Stimulated activated naive B cell treated with anti-CD40 and anti-IgM and Interleukin-4, amounts not matched to agents 10 μg/mL and 1 μg/mL and 100 μg/mL, for 72 hours (primary cell): ENCODE measurements at regions not wholly inside any gene's neighbourhood (a gene's known extent, or its start where the extent isn't known, plus 50 kb on each side); places are given as distances from the start of the nearest gene placed in this dataset.

Experiments
- ATAC-seq, 2 donors: fragments of 150-1000 bp; cut with Tn5 transposase; replicated peaks; 2 replicates each; pipeline ENCODE4 v1.10.0; 2021; ENCODE audit warnings: moderate library complexity in 1 of 2
- DNase-seq: peaks from one replicate; pipeline ENCODE4 v3.0.0; 2021
- H3K27ac Mint-ChIP-seq: one replicate; pipeline ENCODE4 v1.8.0; 2022; ENCODE audit warnings: mild to moderate bottlenecking, mixed read lengths
- H3K27me3 Mint-ChIP-seq, 2 donors: one replicate each; pipeline ENCODE4 v1.8.0; 2022; ENCODE audit warnings: mixed read lengths in 2 of 2
- H3K36me3 Mint-ChIP-seq, 2 donors: one replicate each; pipeline ENCODE4 v1.8.0; 2022; ENCODE audit warnings: mixed read lengths in 2 of 2, mild to moderate bottlenecking in 1 of 2
- H3K4me1 Mint-ChIP-seq, 2 donors: one replicate each; pipeline ENCODE4 v1.8.0; 2022; ENCODE audit warnings: mixed read lengths in 2 of 2, mild to moderate bottlenecking in 1 of 2
- H3K4me3 Mint-ChIP-seq, 2 donors: one replicate each; pipeline ENCODE4 v1.8.0; 2022; ENCODE audit warnings: mild to moderate bottlenecking in 2 of 2, mixed read lengths in 2 of 2, moderate library complexity in 1 of 2
- H3K9me3 Mint-ChIP-seq, 2 donors: one replicate each; pipeline ENCODE4 v1.8.0; 2022; ENCODE audit warnings: mixed read lengths in 2 of 2, mild to moderate bottlenecking in 1 of 2

GRCh38 chr13:91078093-91078679 lies 269.3 kb upstream of the MIR17HG start:
- no peaks in the 10 kb centered on the region for H3K4me1 Mint-ChIP-seq
- ATAC-seq (no peak), DNase-seq (no peak)
- H3K36me3 Mint-ChIP-seq, result no peaks in the 10 kb centered on the region
- no peak overlapping the region for H3K27ac Mint-ChIP-seq
- no peaks in the 10 kb centered on the region for H3K27me3 Mint-ChIP-seq
- peaks cover 0 to 2% of the 10 kb centered on the region in 2 donors for H3K9me3 Mint-ChIP-seq
- H3K4me3 Mint-ChIP-seq, result no peak overlapping the region

- ATAC-seq, result no peak
These were observed 268.3 kb upstream of the MIR17HG start for GRCh38 chr13:91079176-91079575.

GRCh38 chr13:91085127-91085526 lies 262.4 kb upstream of the MIR17HG start:
- Mint-ChIP-seq H3K36me3 (no peaks in the 10 kb centered on the region), H3K27ac (no peak overlapping the region), H3K9me3 (no peaks in the 10 kb centered on the region), H3K4me1 (no peaks in the 10 kb centered on the region), H3K4me3 (no peak overlapping the region), H3K27me3 (no peaks in the 10 kb centered on the region)
- DNase-seq (no peak), ATAC-seq (no peak)

More at GRCh38 chr13:91079176-91079575, 268.3 kb upstream of the MIR17HG start:
- Mint-ChIP-seq H3K27ac (no peak overlapping the region), H3K9me3 (no peaks in the 10 kb centered on the region), H3K4me1 (no peaks in the 10 kb centered on the region), H3K4me3 (no peak overlapping the region), H3K27me3 (no peaks in the 10 kb centered on the region), H3K36me3 (no peaks in the 10 kb centered on the region)
- no peak for DNase-seq

- Mint-ChIP-seq H3K4me3 (no peak overlapping the region), H3K9me3 (no peaks in the 10 kb centered on the region), H3K4me1 (no peaks in the 10 kb centered on the region), H3K36me3 (no peaks in the 10 kb centered on the region), H3K27ac (no peak overlapping the region), H3K27me3 (no peaks in the 10 kb centered on the region)
- DNase-seq (no peak), ATAC-seq (no peak)
These were observed 260.4 kb upstream of the MIR17HG start for GRCh38 chr13:91086936-91087716.

- ATAC-seq, result no peak
- Mint-ChIP-seq H3K27me3 (no peaks in the 10 kb centered on the region), H3K27ac (no peak overlapping the region), H3K4me3 (no peak overlapping the region), H3K9me3 (no peaks in the 10 kb centered on the region), H3K36me3 (no peaks in the 10 kb centered on the region), H3K4me1 (no peaks in the 10 kb centered on the region)
- DNase-seq, result no peak
These were observed 250.2 kb upstream of the MIR17HG start for GRCh38 chr13:91097269-91097668.

GRCh38 chr13:91099877-91100276 lies 247.6 kb upstream of the MIR17HG start:
- Mint-ChIP-seq H3K9me3 (peaks cover 0 to 3% of the 10 kb centered on the region in 2 donors), H3K4me1 (no peaks in the 10 kb centered on the region), H3K4me3 (no peak overlapping the region), H3K27me3 (no peaks in the 10 kb centered on the region), H3K27ac (no peak overlapping the region), H3K36me3 (no peaks in the 10 kb centered on the region)
- ATAC-seq, result no peak
- DNase-seq, result no peak

GRCh38 chr13:91100944-91101343 lies 246.5 kb upstream of the MIR17HG start:
- no peaks in the 10 kb centered on the region for H3K36me3 Mint-ChIP-seq
- no peak for ATAC-seq
- no peaks in the 10 kb centered on the region for H3K27me3 Mint-ChIP-seq

GRCh38 chr13:91101381-91101780 lies 246.1 kb upstream of the MIR17HG start:
- Mint-ChIP-seq H3K4me3 (no peak overlapping the region), H3K36me3 (no peaks in the 10 kb centered on the region), H3K27me3 (no peaks in the 10 kb centered on the region), H3K4me1 (no peaks in the 10 kb centered on the region), H3K9me3 (peaks cover 0 to 3% of the 10 kb centered on the region in 2 donors), H3K27ac (no peak overlapping the region)
- ATAC-seq, result no peak
- DNase-seq, result no peak

More at GRCh38 chr13:91100944-91101343, 246.5 kb upstream of the MIR17HG start:
- no peak overlapping the region for H3K27ac Mint-ChIP-seq
- DNase-seq, result no peak
- H3K4me3 Mint-ChIP-seq, result no peak overlapping the region
- H3K4me1 Mint-ChIP-seq, result no peaks in the 10 kb centered on the region
- H3K9me3 Mint-ChIP-seq, result peaks cover 0 to 3% of the 10 kb centered on the region in 2 donors

GRCh38 chr13:91105270-91105669 lies 242.2 kb upstream of the MIR17HG start:
- Mint-ChIP-seq H3K4me1 (no peaks in the 10 kb centered on the region), H3K36me3 (no peaks in the 10 kb centered on the region), H3K4me3 (no peak overlapping the region), H3K27ac (no peak overlapping the region), H3K9me3 (peaks cover 0 to 5% of the 10 kb centered on the region in 2 donors), H3K27me3 (no peaks in the 10 kb centered on the region)
- DNase-seq, result no peak
- ATAC-seq, result no peak

- H3K4me1 Mint-ChIP-seq, result no peaks in the 10 kb centered on the region
- peaks cover 0 to 5% of the 10 kb centered on the region in 2 donors for H3K9me3 Mint-ChIP-seq
- no peaks in the 10 kb centered on the region for H3K36me3 Mint-ChIP-seq
- no peak overlapping the region for H3K27ac Mint-ChIP-seq
- H3K4me3 Mint-ChIP-seq, result no peak overlapping the region
- H3K27me3 Mint-ChIP-seq, result no peaks in the 10 kb centered on the region
- DNase-seq (no peak), ATAC-seq (no peak)
These were observed 240.9 kb upstream of the MIR17HG start for GRCh38 chr13:91106565-91106964.

- Mint-ChIP-seq H3K36me3 (no peaks in the 10 kb centered on the region), H3K9me3 (peaks cover 0 to 3% of the 10 kb centered on the region in 2 donors), H3K4me3 (no peak overlapping the region), H3K4me1 (no peaks in the 10 kb centered on the region), H3K27ac (no peak overlapping the region), H3K27me3 (no peaks in the 10 kb centered on the region)
- DNase-seq (no peak), ATAC-seq (no peak)
These were observed 239.2 kb upstream of the MIR17HG start for GRCh38 chr13:91108315-91108714.

GRCh38 chr13:91111476-91112200 lies 235.8 kb upstream of the MIR17HG start:
- ATAC-seq (no peak), DNase-seq (no peak)
- Mint-ChIP-seq H3K27me3 (no peaks in the 10 kb centered on the region), H3K4me3 (no peak overlapping the region), H3K9me3 (peaks cover 0 to 3% of the 10 kb centered on the region in 2 donors), H3K4me1 (no peaks in the 10 kb centered on the region), H3K36me3 (no peaks in the 10 kb centered on the region), H3K27ac (no peak overlapping the region)

GRCh38 chr13:91112201-91112923 lies 235.1 kb upstream of the MIR17HG start:
- H3K4me1 Mint-ChIP-seq, result no peaks in the 10 kb centered on the region
- DNase-seq (no peak), ATAC-seq (no peak)
- no peak overlapping the region for H3K27ac Mint-ChIP-seq
- H3K27me3 Mint-ChIP-seq, result no peaks in the 10 kb centered on the region
- H3K9me3 Mint-ChIP-seq, result peaks cover 0 to 3% of the 10 kb centered on the region in 2 donors
- H3K36me3 Mint-ChIP-seq, result no peaks in the 10 kb centered on the region
- no peak overlapping the region for H3K4me3 Mint-ChIP-seq

- no peak overlapping the region for H3K27ac Mint-ChIP-seq
- DNase-seq (no peak), ATAC-seq (no peak)
- no peaks in the 10 kb centered on the region for H3K36me3 Mint-ChIP-seq
- no peaks in the 10 kb centered on the region for H3K27me3 Mint-ChIP-seq
- H3K9me3 Mint-ChIP-seq, result peaks cover 0 to 3% of the 10 kb centered on the region in 2 donors
- no peak overlapping the region for H3K4me3 Mint-ChIP-seq
- no peaks in the 10 kb centered on the region for H3K4me1 Mint-ChIP-seq
These were observed 234.6 kb upstream of the MIR17HG start for GRCh38 chr13:91112924-91113277.
